Stimulated activated naive CD8-positive, alpha-beta T cell treated with anti-CD3 and anti-CD28 coated beads, Interleukin-15, Interleukin-2, amounts not matched to agents 100 U/mL and 50 U/mL, for 24 hours (primary cell): ENCODE measurements at regions not wholly inside any gene's neighbourhood (a gene's known extent, or its start where the extent isn't known, plus 50 kb on each side); places are given as distances from the start of the nearest gene placed in this dataset.

Experiments used
- ATAC-seq: fragments of 150-1000 bp; cut with Tn5 transposase; one replicate; pipeline ENCODE4 v1.10.0; 2021
- DNase-seq: peaks from one replicate; pipeline ENCODE4 v3.0.0; 2021

DNA sequence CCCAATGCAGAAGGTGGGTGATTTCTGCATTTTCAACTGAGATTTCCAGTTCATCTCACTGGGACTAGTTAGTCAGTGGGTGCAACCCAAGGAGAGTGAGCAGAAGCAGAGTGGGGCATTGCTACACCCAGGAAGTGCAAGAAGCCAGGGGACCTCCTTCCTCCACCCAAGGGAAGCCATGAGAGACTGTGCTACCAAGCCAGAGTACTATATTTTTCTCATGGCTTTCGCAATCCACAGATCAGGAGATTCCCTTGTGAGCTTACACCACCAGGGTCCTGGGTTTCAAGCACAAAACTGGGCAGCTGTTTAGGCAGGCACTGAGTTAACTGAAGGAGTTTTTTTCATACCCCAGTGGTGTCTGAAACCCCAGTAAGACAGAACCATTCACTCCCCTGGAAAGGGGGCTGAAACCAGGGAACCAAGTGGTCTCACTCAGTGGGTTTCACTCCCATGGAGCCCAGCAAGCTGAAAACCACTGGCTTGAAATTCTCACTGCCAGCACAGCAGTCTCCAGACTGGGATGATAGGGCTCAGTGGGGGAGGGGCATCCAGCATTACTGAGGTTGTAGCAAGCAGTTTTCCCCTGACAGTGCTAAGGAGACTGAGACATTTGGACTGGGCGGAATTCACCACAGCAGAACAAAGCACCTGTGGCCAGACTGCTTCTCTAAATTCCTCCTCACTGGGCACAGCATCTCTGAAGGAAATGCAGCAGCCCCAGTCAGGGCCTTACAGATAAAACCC lies 903.4 kb downstream of the TECRL start:
- ATAC-seq (no peak), DNase-seq (no peak)

DNA sequence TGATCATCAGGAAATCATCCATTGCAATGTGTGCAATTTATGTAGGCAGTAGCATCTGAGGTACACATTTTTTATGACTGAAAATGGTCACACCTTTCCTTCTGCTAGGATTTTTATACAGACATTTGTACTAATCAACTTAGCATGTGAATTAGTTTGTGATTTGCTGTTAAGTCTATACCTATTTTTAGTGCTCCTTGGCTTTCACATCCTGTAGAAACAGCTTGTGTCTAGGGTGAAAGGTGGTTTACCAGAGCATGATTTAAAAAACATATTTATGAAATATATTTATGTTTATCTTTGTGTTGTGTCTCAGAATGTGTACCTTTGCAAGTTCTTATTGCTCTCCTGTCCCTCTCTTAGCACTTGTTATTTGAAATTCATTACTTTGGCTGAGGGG lies 916.0 kb downstream of the TECRL start:
- DNase-seq (no peak), ATAC-seq (no peak)

DNA sequence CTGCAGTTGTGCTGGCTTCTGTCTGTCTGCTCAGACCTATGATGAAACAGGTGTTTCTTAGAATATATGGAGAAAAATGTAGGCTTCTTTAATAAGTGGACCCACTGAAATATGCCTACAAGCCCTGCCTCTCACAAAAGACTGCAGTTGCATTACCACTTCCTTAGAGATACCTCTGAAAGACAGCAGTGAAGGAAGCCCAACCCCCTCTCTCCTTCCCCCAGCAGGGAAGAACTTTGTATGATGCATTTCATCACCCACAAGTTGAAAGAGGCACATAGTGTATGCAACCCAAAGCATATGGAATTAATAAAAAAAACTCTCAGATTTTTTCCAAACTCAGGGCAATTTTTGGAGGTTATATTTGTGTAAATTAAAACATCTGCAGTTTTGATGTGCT lies 916.7 kb downstream of the TECRL start:
- ATAC-seq (no peak), DNase-seq (no peak)

DNA sequence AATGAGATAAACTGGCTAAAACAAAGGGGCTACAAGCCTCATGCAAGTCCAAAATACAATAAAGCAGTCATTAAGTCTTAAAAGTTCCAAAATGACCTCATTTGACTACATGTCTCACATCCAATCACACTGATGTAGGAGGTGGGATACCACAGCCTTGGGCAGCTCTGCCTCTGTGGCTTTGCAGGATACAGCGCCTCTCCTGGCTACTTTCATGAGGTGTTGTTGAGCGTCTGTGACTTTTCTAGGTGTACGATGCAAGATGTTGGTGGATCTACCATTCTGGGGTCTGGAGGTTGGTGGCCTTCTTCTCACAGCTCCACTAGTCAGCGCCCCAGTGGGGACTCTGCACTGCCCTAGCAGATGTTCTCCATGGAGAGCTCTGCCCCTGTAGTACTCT lies 944.9 kb downstream of the TECRL start:
- DNase-seq, result no peak

DNA sequence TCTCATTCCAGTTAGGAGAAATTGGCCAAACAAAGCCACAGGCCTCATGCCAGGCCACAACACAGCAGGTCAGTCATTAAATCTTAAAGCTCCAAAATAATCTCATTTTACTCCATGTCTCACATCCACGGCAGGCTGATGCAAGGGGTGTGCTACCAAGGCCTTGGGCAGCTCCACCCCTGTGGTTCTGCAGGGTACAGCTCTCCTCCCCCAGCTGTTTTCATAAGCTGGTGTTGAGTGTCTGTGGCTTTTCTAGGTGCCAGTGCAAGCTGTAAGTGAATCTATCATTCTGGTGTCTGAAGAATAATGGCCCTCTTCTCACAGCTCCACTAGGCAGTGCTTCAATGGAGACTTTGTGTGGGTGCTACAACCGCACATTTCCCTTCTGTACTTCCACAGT lies 949.2 kb downstream of the TECRL start:
- no peak for ATAC-seq

More for the DNA sequence above, 944.9 kb downstream of the TECRL start:
- ATAC-seq, result no peak

DNA sequence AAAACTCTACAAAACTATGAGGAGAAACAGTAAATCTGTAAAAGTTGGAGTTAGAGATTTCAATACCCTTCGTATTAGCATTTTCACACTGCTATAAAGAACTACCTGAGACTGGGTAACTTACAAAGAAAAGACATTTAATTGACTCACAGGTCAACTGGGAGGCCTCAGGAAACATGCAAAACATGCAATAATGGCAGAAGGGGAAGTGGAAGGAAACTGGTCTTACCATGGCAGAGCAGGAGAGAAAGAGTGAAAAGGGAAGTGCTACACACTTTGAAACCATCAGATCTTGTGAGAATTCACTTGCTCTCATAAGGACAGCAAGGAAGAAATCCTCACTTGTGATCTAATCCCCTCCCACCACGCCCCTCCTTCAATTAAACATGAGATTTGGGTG lies 949.9 kb downstream of the TECRL start:
- ATAC-seq (no peak), DNase-seq (no peak)

More for the DNA sequence above, 949.2 kb downstream of the TECRL start:
- DNase-seq, result no peak

DNA sequence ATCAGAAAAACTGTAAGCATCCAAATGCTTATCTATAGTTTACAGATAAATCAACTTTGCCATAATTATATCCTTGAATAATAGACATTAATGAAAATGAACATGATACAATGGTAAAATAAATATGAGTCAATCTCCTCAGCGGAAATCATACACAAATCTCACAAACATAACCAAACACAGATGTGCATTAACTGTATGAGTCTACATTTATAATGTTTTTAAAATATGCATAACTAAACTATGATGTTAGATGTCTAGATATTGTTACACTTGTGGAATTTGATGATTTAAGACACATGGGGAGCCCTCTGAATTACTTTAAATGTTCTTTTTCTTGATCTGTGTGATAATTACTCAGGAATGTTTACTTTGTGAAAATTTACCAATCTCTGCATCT lies 951.2 kb downstream of the TECRL start:
- no peak for DNase-seq
- no peak for ATAC-seq

DNA sequence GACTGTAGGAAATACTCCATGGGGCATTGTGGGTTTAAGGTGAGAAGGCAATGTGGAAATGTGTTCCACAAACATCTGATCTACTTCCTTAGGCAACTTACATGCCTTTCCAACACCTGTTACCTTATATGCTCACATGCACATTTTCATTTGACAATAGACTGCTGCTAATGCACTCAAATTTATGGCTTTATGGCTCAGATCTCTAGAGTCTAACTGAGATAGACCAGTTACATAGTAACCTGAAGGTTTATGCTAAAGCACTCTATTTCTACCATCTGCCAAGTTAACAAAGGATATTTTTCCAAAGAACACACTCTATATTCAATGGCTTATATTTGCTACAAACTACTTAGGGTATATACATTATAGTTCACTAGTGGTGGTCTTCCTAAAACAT lies 969.0 kb downstream of the TECRL start:
- DNase-seq (no peak), ATAC-seq (no peak)

DNA sequence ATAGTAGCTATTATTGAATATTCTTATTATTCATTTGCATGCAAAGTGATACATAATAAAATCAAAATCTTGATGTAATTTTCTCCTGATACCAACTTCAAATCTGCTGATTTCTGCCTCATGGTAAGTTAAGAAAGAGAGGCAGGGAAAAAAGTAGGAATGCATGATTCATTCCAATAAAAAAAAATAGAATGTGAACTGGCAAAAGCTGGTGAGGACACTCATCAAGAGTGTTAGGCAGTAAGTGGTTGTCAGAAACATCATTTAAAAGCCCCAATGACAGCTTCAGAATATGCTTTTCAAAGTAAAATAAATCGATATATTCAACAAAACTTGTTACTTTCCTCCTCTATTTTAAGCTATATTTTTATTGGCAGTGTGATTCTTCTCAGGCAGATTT lies 979.1 kb downstream of the TECRL start:
- DNase-seq (no peak), ATAC-seq (no peak)

DNA sequence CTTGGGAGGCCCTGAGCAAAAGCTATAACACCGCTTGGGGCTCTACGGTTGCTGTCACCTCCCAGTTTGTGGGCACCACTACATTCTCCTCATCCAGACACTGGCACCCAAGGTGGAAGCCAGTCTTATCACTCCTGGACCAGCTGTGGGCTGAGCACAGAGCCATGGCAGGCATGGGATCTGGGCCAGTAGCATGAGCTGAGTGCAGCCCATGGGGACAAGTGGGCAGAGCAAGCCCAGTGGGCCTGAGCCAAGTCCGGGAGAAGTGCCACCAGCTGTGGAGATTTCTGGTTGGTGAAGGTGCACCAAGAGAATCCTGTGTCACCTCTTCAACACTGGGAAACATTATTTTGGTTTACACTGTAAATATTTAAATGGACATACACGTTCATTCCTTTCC lies 1013.0 kb downstream of the TECRL start:
- ATAC-seq (no peak), DNase-seq (no peak)

DNA sequence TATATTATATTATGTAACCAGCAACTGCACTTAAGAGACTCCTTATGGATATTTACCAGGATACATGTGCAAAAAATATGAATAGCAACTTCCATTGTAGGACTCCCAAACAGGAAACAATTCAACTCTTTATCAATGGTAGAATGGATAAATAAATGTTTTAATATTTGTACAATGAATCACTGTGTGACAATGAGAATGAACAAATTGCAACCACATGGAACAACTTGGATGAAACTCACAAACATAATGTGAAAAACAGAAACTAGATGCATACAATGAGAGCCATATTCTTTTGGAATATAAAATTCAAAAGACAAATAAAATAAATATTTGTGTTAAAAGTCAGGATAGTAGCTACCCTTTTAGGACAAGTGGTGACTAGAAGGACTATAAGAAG lies 1015.7 kb downstream of the TECRL start:
- no peak for ATAC-seq
- no peak for DNase-seq

DNA sequence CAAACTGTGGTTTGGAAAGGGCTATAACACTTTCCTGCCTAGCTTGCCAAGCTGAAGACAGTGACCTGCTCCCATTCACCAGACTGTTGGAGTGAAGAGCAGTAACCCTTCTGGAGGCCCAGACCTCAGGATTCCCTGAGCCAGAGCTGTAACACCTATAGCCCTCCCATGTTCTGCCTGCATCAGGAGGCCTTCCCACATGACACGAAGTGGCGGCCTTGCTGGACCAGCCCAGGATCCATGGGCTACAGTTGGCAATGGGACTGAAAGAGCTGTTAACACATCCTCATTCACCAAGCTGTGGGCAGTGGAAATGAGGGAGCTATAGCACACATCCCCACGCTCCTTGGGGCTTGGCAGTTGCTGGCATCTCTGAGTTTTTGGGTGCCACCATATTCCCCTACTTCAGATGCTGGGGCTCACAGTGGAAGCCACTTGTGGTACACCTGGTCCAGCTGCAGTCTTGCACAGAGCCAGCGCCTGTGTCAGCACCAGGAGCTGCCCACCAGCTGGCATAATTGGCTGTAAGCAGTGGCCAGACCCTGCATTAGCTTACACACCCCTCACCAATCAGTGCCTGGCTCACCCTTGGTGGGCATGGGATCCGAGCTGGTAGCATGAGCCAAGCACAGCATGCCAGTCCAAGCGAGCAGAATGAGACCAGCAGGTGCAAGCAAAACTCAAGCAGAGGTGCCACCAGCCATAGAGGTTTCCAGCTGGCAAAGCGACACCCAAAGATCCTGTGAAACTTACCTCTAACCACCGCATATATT lies 1029.3 kb downstream of the TECRL start:
- DNase-seq (no peak), ATAC-seq (no peak)

DNA sequence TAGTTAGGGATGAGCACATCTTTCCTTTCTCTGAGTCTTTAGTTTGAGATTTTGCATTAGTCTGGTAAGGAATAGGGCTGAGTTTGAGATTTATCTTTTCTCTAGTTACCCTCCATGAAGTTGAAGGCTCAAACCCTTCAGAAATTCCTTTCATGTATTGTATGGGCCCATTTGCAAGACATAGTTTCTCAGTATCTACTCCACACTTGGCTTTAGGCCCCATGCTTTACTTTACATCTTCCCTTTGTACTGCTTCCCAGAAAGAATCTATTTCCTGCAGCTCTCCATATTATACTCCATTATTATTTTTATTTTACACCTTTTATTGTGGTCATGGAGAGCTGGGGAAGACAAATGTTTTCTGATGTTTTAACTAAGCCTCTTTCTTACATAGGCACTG lies 1038.2 kb downstream of the TECRL start:
- ATAC-seq, result no peak

DNA sequence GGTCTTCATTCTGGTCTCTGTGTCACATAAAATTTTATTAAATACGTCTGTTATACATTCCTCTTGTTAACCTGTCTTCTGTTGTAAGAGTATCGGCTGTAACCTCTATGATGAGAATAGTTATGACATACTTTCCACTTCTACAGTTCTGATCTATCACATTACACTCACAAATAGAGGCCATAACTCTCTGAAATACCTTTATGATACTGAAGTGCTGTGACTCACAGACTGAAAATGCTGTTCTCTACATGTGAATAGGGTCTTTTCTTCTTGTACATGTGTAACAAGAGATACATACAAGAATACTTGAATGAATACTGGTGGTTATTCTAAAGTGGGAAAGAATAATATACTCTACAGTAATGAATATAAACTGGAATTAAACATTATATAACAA lies 1047.6 kb downstream of the TECRL start:
- DNase-seq (no peak), ATAC-seq (no peak)

More for the DNA sequence above, 1038.2 kb downstream of the TECRL start:
- no peak for DNase-seq

DNA sequence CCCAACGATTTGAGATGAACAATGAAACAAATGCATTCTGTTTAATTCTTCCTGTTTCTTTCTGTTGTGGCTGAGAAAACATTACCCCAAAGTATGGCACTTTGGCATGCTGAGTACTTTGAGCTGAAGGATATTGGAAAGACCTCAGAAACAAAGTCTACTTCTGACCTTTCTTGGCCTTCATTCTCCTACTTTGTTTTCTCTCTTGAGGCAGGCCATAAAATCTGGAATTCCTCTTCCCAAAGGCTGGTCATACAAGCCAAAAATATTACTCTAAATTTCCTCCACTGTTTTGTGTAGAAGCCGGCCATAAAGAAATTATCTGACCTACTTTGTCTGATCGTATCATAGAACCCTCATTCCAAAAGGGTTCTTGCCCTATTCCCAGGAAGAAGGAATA lies 1048.2 kb downstream of the TECRL start:
- no peak for DNase-seq
- ATAC-seq, result no peak

DNA sequence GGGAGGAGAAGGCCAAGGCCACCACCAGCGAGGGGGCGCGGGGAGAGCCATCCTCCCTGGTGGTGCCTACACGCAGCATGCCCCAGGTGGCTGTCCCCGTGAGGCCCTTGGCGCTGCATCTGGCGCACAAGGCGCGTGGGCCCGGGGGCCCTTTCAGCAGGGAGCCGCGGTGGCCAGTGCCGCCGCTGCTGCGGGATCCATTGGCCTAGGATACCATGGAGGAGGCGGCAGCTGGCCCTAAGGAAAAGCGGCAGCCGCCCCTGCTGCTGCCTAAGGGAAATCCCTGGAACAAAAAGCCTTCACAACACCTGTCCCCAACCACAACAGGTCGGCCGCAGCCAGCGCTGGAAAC lies 1059.6 kb downstream of the TECRL start:
- DNase-seq (no peak), ATAC-seq (no peak)

DNA sequence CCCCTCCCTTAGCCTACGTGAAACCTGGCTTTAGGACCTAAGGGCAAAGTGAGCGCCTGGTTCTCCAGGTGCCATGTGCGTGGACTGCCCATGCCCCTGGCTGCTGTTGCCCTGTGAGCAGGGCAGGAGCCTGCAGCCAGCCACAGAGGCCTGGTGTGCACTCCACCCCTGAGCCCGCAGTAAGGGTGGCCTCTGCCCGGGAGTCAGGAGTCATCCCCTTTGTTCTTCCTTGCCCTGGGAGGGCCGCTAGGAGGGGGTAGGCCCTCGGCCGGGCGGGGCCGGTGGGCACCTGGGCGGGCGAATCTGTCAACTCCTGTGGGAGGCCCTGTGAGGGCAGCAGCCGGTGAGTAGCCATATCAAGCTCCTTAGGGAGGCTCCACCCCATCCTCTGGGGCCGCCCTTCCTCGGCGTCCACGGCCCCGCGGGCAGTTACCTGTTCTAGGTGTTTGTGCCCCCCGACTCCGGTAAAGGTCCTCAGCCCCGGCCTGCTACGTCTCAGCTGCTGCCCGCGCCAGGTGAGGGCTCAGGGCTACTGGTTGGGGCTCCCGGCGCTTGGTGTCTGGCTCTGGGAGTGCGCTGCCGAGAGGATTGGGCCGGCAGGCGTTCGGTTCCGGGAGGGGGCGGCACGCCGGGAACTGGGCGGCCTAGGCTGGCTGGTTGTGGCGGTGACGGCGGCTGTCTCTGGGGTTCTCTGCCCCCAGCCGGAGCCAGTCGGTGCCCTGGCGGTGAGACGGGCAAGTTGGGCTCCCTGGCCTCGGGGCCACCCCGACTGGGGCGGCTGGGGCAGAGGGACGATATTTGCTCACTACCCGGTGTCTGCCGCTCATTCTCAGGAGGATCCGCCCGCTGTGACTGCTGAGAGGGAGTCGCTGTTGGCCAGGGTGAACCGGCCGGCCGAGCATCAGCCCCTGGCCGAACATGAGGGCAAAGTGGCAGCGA lies 1060.2 kb downstream of the TECRL start:
- DNase-seq, result no peak
- no peak for ATAC-seq

DNA sequence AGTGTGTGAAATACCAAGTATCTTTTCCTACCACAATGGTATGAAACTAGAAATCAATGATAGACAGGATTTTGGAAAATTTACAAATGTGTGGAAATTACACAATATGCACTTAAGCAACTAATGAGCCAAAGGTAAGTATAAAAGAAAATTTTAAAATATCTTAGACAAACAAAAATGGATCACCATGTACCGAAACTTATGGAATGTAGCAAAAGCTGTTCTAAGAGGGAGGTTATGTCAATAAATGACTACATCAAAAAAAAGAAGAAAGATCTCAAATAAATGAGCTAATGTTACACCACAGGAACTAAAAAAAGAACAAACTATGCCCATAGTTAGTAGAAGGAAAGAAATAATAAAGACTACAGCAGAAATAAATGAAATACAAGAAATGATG lies 1084.1 kb downstream of the TECRL start:
- DNase-seq, result no peak
- no peak for ATAC-seq

DNA sequence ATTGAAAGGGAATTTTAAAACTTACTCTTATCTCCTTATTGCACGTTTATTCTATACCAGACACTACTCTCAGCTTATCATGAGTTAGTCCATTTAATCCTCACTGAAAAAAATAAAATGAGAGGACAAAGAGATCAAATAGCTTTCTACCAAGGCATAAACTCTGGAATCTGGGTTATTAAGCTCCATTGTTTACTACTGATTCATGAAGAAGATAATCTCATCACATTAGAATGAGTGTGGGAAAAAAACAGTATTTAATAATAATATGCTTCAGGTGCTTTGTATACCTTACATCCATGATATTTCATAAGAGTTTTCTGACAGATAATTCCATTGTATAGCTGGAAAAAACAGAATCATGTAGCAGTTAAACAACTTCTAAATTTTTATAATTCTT lies 1092.6 kb downstream of the TECRL start:
- DNase-seq, result no peak

DNA sequence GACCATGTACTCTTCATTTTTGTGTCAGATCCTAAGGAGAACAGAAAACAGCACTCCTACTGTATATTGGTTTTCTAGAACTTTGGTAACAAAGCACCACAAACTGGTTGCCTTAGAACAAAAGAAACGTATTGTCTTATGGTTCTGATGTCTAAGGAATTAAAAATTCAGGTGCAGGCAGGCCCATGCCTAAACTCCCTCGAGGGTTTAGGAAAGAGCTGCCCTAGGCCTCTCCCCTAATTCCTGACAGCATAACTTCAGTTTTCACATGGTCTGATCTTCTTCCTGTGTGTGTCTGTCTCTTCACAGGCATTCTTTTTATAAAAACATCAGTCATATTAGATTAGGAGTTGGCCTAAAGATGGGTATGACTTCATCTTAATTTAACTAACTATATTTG lies 1093.6 kb downstream of the TECRL start:
- no peak for ATAC-seq
- DNase-seq, result no peak

More for the DNA sequence above, 1092.6 kb downstream of the TECRL start:
- ATAC-seq, result no peak

DNA sequence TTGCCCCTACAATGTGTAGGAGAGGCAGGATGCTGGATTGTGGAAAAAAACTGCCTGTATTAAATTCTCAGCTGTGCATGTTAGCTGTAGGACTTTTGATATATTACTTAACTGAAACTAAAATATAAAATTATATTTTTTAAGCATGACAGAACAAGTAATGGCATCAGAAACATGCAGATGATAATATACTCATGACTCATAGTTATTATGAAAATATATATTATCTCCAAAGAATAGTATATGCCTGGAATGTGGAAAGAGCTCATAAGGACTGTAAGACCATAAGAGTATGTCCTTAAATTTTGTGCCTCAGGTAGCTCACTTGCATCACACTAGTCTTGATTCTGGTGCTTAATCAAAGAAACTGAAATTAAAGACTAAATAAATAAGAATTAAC lies 1100.6 kb downstream of the TECRL start:
- no peak for ATAC-seq
- DNase-seq, result no peak

DNA sequence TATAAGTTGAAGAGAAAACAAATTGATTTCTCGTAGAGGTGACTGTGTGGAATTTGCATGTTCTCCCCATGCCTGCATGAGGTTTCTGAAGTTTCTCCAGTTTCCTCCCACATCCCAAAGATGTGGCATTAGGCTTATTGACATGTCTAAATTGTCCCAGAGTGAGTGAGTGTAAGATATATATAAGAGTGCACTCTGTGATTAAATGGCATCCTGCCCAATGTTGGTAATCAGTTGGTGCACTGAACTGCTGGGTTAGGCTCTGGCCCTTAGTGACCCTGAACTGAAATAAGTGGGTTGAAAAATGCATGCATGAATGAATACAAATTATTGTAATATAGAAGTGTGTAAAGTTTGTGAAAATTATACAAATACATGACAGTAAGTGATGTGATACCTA lies 1106.5 kb downstream of the TECRL start:
- no peak for ATAC-seq

DNA sequence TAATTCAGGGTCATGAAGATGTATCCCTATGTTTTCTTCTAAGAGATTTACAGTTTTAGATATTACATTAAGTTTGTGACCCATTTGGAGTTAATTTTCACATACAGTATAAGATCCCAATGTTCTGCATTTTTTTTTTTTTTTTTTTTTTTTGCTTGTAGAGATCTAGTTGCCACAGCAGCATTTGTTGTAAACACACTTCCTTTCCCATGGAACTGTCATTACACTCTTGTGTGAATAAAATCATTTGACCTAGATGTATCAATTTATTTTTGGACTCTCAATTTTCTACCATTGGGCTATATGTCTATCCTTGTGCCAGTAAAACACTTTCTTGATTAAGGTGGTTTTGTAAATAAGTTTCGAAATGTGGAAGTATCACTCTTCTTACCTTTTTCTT lies 1107.2 kb downstream of the TECRL start:
- ATAC-seq (no peak), DNase-seq (no peak)

More for the DNA sequence above, 1106.5 kb downstream of the TECRL start:
- no peak for DNase-seq
